H1 (cell line): ENCODE measurements at regions not wholly inside any gene's neighbourhood (a gene's known extent, or its start where the extent isn't known, plus 50 kb on each side); places are given as distances from the start of the nearest gene placed in this dataset.

ENCODE experiments used
- CTCF ChIA-PET: fragments of 300-600 bp; sonication (Branson Sonifier 250); formaldehyde crosslinking; loops from one replicate; lab custom pipeline; 2021; ENCODE audit not compliant: partially characterized antibody; lab: Charles Lee
- POLR2A ChIA-PET: fragments of 300-600 bp; sonication (Branson Sonifier 250); formaldehyde crosslinking; loops from one replicate; lab custom pipeline; 2021; ENCODE audit warnings: inconsistent platforms; ENCODE audit not compliant: partially characterized antibody; lab: Charles Lee
- DNase-seq, 2 experiments: peaks; one replicate each; pipeline versions ENCODE4 v3.0.0 to v3.0.0-alpha.2; 2010 to 2022; ENCODE audit warnings: low spot score in 2 of 2, low read depth in 1 of 2, mixed read lengths in 1 of 2
- FAIRE-seq: peaks from 2 replicates; lab custom pipeline; 2011; peaks lifted over from hg19 to GRCh38; lab: Jason Lieb, UNC
- H2AFZ ChIP-seq: 2 replicates; pipeline ENCODE4 v1.8.1; 2012; ENCODE audit warnings: low read length, inconsistent platforms
- H2AK5ac ChIP-seq: 2 replicates; pipeline ENCODE4 v1.6.1; 2013; ENCODE audit warnings: low read depth, low read length
- H2BK120ac ChIP-seq: replicated peaks from 2 replicates; pipeline ENCODE3; 2013; ENCODE audit warnings: low read depth, low read length, inconsistent platforms
- H2BK12ac ChIP-seq: 2 replicates; pipeline ENCODE4 v1.6.1; 2013; ENCODE audit warnings: low read depth, low read length
- H2BK15ac ChIP-seq: 2 replicates; pipeline ENCODE4 v1.6.1; 2013; ENCODE audit warnings: low read length
- H2BK20ac ChIP-seq: 2 replicates; pipeline ENCODE4 v1.6.1; 2013; ENCODE audit warnings: low read length
- H2BK5ac ChIP-seq: 2 replicates; pipeline ENCODE4 v1.6.1; 2013; ENCODE audit warnings: low read depth, low read length
- H3K14ac ChIP-seq: 2 replicates; pipeline ENCODE4 v1.6.1; 2013; ENCODE audit warnings: inconsistent platforms; ENCODE audit not compliant: insufficient read length
- H3K18ac ChIP-seq: 2 replicates; pipeline ENCODE4 v1.6.1; 2013; ENCODE audit warnings: low read length; ENCODE audit errors: extremely low read depth
- H3K23ac ChIP-seq: 2 replicates; pipeline ENCODE4 v1.6.1; 2013; ENCODE audit warnings: inconsistent platforms; ENCODE audit not compliant: insufficient read length
- H3K23me2 ChIP-seq: 2 replicates; pipeline ENCODE4 v1.6.1; 2013; ENCODE audit warnings: low read depth, low read length
- H3K27ac ChIP-seq: 2 replicates; pipeline ENCODE4 v1.6.1; 2011; ENCODE audit warnings: low read depth, low read length, inconsistent platforms
- H3K27me3 ChIP-seq, 4 experiments: replicated peaks in 1 of 4; 1 replicate in 1 of 4; 2 replicates in 3 of 4; pipeline versions ENCODE4 v1.6.1 to v1.8.1; 2011 to 2013; ENCODE audit warnings: low read length in 3 of 4, mild to moderate bottlenecking in 3 of 4, inconsistent platforms in 2 of 4, mixed read lengths in 2 of 4, moderate library complexity in 1 of 4; ENCODE audit not compliant: control insufficient read depth in 3 of 4, insufficient read depth in 3 of 4; ENCODE audit errors: extremely low read depth in 1 of 4
- H3K36me3 ChIP-seq, 4 experiments: 2 replicates each; pipeline versions ENCODE4 v1.6.1 to v1.8.1; 2011 to 2013; ENCODE audit warnings: mild to moderate bottlenecking in 4 of 4, low read length in 3 of 4, moderate library complexity in 2 of 4, control low read depth in 1 of 4, inconsistent platforms in 1 of 4; ENCODE audit not compliant: insufficient read depth in 4 of 4, control insufficient read depth in 2 of 4
- H3K4ac ChIP-seq: replicated peaks from 2 replicates; pipeline ENCODE3; 2013; ENCODE audit warnings: low read length, low read depth, mixed read lengths, inconsistent platforms; ENCODE audit not compliant: insufficient read length
- H3K4me1 ChIP-seq, 4 experiments: replicated peaks in 1 of 4; 1 replicate in 1 of 4; 2 replicates in 3 of 4; pipeline versions ENCODE4 v1.6.1 to v1.8.1; 2011 to 2013; ENCODE audit warnings: low read length in 3 of 4, inconsistent platforms in 2 of 4, mixed read lengths in 1 of 4; ENCODE audit not compliant: insufficient read depth in 4 of 4, control insufficient read depth in 3 of 4
- H3K4me2 ChIP-seq, 2 experiments: 2 replicates each; pipeline versions ENCODE4 v1.6.1 to v1.8.1; 2011 to 2013; ENCODE audit warnings: low read depth in 2 of 2, low read length in 2 of 2, control low read depth in 1 of 2, inconsistent platforms in 1 of 2, mild to moderate bottlenecking in 1 of 2; ENCODE audit not compliant: insufficient read depth in 1 of 2
- H3K4me3 ChIP-seq, 4 experiments: fragments of 200-600, 300-600 bp in 1 of 4; sonication (generic), shearing (Covaris generic), sonication (Bioruptor Twin) in 1 of 4; 2 replicates each; pipeline versions ENCODE4 v1.5.1 to v1.8.1; 2011 to 2016; ENCODE audit warnings: low read length in 4 of 4, low read depth in 3 of 4, control low read depth in 2 of 4, inconsistent platforms in 2 of 4, mild to moderate bottlenecking in 2 of 4, mixed read lengths in 1 of 4, moderate library complexity in 1 of 4; ENCODE audit not compliant: insufficient read depth in 2 of 4; ENCODE audit errors: extremely low read depth in 1 of 4
- H3K56ac ChIP-seq: replicated peaks from 2 replicates; pipeline ENCODE3; 2013; ENCODE audit warnings: low read depth, mild to moderate bottlenecking, mixed read lengths, low read length, inconsistent platforms; ENCODE audit not compliant: insufficient read length
- H3K79me1 ChIP-seq: 2 replicates; pipeline ENCODE4 v1.6.1; 2013; ENCODE audit warnings: low read depth, low read length, control low read depth
- H3K79me2 ChIP-seq, 2 experiments: 2 replicates each; pipeline versions ENCODE4 v1.6.1 to v1.8.1; 2012 to 2013; ENCODE audit warnings: low read length in 2 of 2, mild to moderate bottlenecking in 2 of 2, inconsistent platforms in 1 of 2; ENCODE audit not compliant: insufficient read depth in 2 of 2, control insufficient read depth in 1 of 2
- H3K9ac ChIP-seq, 4 experiments: replicated peaks in 1 of 4; 1 replicate in 1 of 4; 2 replicates in 3 of 4; pipeline versions ENCODE4 v1.6.1 to v1.8.1; 2011 to 2013; ENCODE audit warnings: low read depth in 3 of 4, low read length in 3 of 4, control low read depth in 2 of 4, mild to moderate bottlenecking in 2 of 4, moderate library complexity in 2 of 4, inconsistent platforms in 1 of 4; ENCODE audit errors: extremely low read depth in 1 of 4
- H3K9me3 ChIP-seq, 2 experiments: 2 replicates each; pipeline versions ENCODE4 v1.6.1 to v1.8.1; 2012 to 2013; ENCODE audit warnings: mild to moderate bottlenecking in 2 of 2, moderate library complexity in 2 of 2, control low read depth in 1 of 2, inconsistent platforms in 1 of 2, low read depth in 1 of 2, low read length in 1 of 2, mixed read lengths in 1 of 2; ENCODE audit not compliant: insufficient read depth in 2 of 2
- H4K20me1 ChIP-seq, 2 experiments: replicated peaks in 1 of 2; 2 replicates each; pipeline versions ENCODE3 to v1.8.1; 2011 to 2013; ENCODE audit warnings: inconsistent platforms in 2 of 2, low read length in 2 of 2, mild to moderate bottlenecking in 1 of 2; ENCODE audit not compliant: insufficient read depth in 2 of 2, control insufficient read depth in 1 of 2
- H4K5ac ChIP-seq: 2 replicates; pipeline ENCODE4 v1.6.1; 2013; ENCODE audit warnings: low read length, low read depth, mixed read lengths, inconsistent platforms; ENCODE audit not compliant: insufficient read length
- H4K8ac ChIP-seq: 2 replicates; pipeline ENCODE4 v1.8.0; 2013; ENCODE audit warnings: mild to moderate bottlenecking, moderate library complexity, low read length, inconsistent platforms; ENCODE audit not compliant: insufficient read depth; ENCODE audit errors: extremely low read depth
- H4K91ac ChIP-seq: replicated peaks from 2 replicates; pipeline ENCODE3; 2013; ENCODE audit warnings: low read length, mixed read lengths, inconsistent platforms; ENCODE audit not compliant: insufficient read length
- CHD2 ChIP-seq: IDR thresholded peaks from 2 replicates; pipeline ENCODE4 v1.6.1; 2012; ENCODE audit warnings: low read length, improper control_type of control experiment
- MAFK ChIP-seq: IDR thresholded peaks from 2 replicates; pipeline ENCODE4 v1.6.1; 2012; ENCODE audit warnings: low read depth, mild to moderate bottlenecking, improper control_type of control experiment, low read length
- WGBS, 2 experiments: shearing (Covaris generic) in 1 of 2; methylation state at CpG; one replicate each; pipeline versions ENCODE4 v1.1.6 to v1.1.7; 2013 to 2015; ENCODE audit warnings: low lambda C conversion rate in 2 of 2, mixed read lengths in 2 of 2, inconsistent platforms in 1 of 2, low coverage in 1 of 2, missing lambda C conversion rate in 1 of 2; ENCODE audit not compliant: insufficient replicate concordance in 2 of 2, insufficient coverage in 1 of 2, insufficient read length in 1 of 2; ENCODE audit errors: extremely low coverage in 1 of 2, missing lambda C conversion rate in 1 of 2; 5-methylcytosine and 5-hydroxymethylcytosine counted together

DNA sequence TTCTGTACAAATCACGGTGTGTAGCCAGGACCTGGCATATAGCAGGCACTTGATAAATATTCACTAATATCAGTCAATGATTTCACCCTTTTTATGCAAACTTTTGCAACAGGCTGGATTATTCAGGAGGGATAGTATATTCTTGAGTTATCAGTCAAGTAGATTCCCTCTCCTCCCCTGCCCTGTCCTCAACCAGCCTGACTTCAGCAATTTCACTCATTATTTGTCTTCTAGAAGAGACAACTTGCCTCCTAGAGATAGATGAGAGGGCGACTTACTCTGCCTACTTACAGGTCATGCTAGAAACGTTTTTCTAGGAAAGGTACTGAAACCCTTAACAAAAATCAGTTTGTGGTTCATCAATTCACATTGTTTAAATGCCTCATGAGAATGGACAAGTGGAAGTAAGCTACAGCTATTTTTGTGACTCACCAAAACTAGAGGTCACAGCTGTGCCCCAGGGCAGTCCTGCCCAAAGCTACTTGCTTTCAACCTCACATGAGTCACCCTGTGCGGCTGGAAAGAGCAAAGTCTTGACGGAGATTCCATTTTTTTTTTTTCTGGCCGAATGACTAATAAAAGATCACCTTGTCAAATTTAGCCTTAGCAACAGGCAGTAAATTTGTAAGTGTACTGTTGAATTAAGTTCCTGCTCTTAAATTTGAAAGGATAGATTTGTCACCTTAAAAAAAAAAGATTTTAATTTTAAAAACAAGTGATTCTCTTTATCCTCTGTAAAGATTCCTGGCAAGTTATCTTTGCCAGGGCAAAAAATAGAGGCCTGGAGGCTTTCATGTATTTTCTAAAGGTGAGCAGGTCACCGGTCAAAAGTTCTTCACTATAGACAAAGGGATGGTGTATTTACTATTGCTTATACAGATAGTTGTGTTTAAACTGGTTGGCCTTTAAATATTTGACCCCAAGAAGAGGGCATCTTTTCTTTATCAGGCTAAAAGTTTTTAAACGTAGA lies 109.0 kb upstream of the SLC35G4 start:
- DNase-seq, result no peak
- Histone ChIP-seq H3K36me3 (no peaks in the 10 kb centered on the region), H2BK120ac (no peak overlapping the region), H3K79me1 (no peaks in the 10 kb centered on the region), H4K5ac (no peak overlapping the region), H3K9ac (no peak overlapping the region), H3K18ac (no peak overlapping the region), H3K23ac (no peak overlapping the region), H3K4me1 (no peaks in the 10 kb centered on the region), H2BK12ac (no peak overlapping the region), H3K27me3 (no peaks in the 10 kb centered on the region), H3K4ac (no peak overlapping the region), H2BK5ac (no peak overlapping the region), H3K4me3 (no peak overlapping the region), H3K9me3 (no peaks in the 10 kb centered on the region), H2BK20ac (no peak overlapping the region), H4K8ac (no peak overlapping the region), H2BK15ac (no peak overlapping the region), H3K56ac (no peak overlapping the region), H3K4me2 (no peak overlapping the region), H4K20me1 (no peaks in the 10 kb centered on the region), H3K79me2 (no peaks in the 10 kb centered on the region), H3K27ac (no peak overlapping the region), H3K23me2 (no peaks in the 10 kb centered on the region), H2AFZ (no peak overlapping the region), H2AK5ac (no peak overlapping the region), H4K91ac (no peak overlapping the region), H3K14ac (no peak overlapping the region)
- no peak for FAIRE-seq
- WGBS, 2 experiments, result 92% methylated on average over 8 of the region's 8 CpGs; no CpG with 5 or more reads in 1 of the 2 experiments
- TF ChIP-seq CHD2, result no peak
- TF ChIP-seq MAFK, result no peak
- ChIA-PET CTCF (interaction anchor here (2.5 kb wide), 1 partner anchor 19 kb away, joined by 7 read pairs; no protein-coding TSS in a partner anchor), POLR2A (no interaction called here)
